DND-41 (cell line): ENCODE measurements at regions not wholly inside any gene's neighbourhood (a gene's known extent, or its start where the extent isn't known, plus 50 kb on each side); places are given as distances from the start of the nearest gene placed in this dataset.

Experiments
- ATAC-seq: fragments of 200-7000 bp; cut with Tn5 transposase; 3 replicates; pipeline ENCODE4 v1.9.1; 2021; ENCODE audit warnings: low read depth; ENCODE audit not compliant: insufficient read depth
- DNase-seq: peaks from one replicate; pipeline ENCODE4 v3.0.0-alpha.2; 2020
- H2AFZ ChIP-seq: 2 replicates; pipeline ENCODE4 v1.6.0; 2012; ENCODE audit warnings: low read depth, low read length
- H3K27ac ChIP-seq: 2 replicates; pipeline ENCODE4 v1.5.1; 2012; ENCODE audit warnings: low read length, inconsistent platforms
- H3K27me3 ChIP-seq: fragments of 200-600 bp; sonication (generic); 2 replicates; pipeline ENCODE4 v1.6.0; 2012; ENCODE audit warnings: low read length, mild to moderate bottlenecking, inconsistent platforms; ENCODE audit not compliant: insufficient read depth, poor library complexity
- H3K36me3 ChIP-seq: 2 replicates; pipeline ENCODE4 v1.5.1; 2012; ENCODE audit warnings: low read length, inconsistent platforms; ENCODE audit not compliant: insufficient read depth
- H3K4me1 ChIP-seq: 2 replicates; pipeline ENCODE4 v1.5.1; 2012; ENCODE audit warnings: mild to moderate bottlenecking, low read length; ENCODE audit not compliant: insufficient read depth
- H3K4me2 ChIP-seq: 2 replicates; pipeline ENCODE4 v1.6.0; 2012; ENCODE audit warnings: mild to moderate bottlenecking, moderate library complexity, low read length, inconsistent platforms; ENCODE audit not compliant: insufficient read depth
- H3K4me3 ChIP-seq, 2 experiments: fragments of 200-600 bp in 1 of 2; shearing (Covaris generic) in 1 of 2; 2 replicates each; pipeline ENCODE4 v1.5.1; 2012 to 2016; ENCODE audit warnings: inconsistent platforms in 2 of 2, low read length in 2 of 2, mild to moderate bottlenecking in 2 of 2, low read depth in 1 of 2, moderate library complexity in 1 of 2
- H3K79me2 ChIP-seq: 2 replicates; pipeline ENCODE4 v1.6.0; 2012; ENCODE audit warnings: low read length, inconsistent platforms; ENCODE audit not compliant: insufficient read depth
- H3K9ac ChIP-seq: 2 replicates; pipeline ENCODE4 v1.6.0; 2012; ENCODE audit warnings: low read depth, mild to moderate bottlenecking, inconsistent platforms, low read length, moderate library complexity
- H3K9me3 ChIP-seq: 2 replicates; pipeline ENCODE4 v1.5.1; 2012; ENCODE audit warnings: low read length, moderate library complexity, mild to moderate bottlenecking, inconsistent platforms; ENCODE audit not compliant: insufficient read depth, severe bottlenecking
- H4K20me1 ChIP-seq: 2 replicates; pipeline ENCODE4 v1.6.0; 2012; ENCODE audit warnings: low read length; ENCODE audit not compliant: insufficient read depth
- CTCF ChIP-seq: IDR thresholded peaks from 2 replicates; pipeline ENCODE4 v1.5.1; 2012; ENCODE audit warnings: borderline replicate concordance, low read length, moderate library complexity, mild to moderate bottlenecking; ENCODE audit not compliant: poor library complexity, severe bottlenecking; ENCODE audit errors: extremely low read depth
- EZH2 ChIP-seq: IDR thresholded peaks from 3 replicates; pipeline ENCODE4 v1.6.1; 2012; ENCODE audit warnings: borderline replicate concordance, low read depth, mild to moderate bottlenecking, moderate library complexity, low read length, inconsistent platforms; ENCODE audit not compliant: severe bottlenecking

DNA sequence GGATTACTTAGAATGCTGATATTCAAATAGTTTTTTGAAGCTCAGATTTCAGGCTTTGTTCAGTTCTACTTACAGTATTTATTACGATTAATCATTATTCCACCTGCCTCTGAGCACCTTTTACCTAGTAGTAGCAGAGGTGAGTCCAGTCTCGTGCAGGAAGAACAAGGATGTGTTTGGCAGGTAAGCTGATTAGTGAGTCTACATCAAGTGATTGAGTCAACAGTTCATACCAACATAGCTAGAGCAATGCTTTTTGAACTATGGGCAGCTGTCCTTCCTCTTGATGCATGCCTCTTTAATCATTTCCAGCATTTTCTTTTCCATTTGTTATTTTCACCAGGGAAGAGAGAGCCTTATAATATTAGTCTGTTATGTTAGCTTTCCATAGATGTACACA lies 838.9 kb downstream of the USP25 start:
- Histone ChIP-seq H3K27ac (no peak overlapping the region), H3K4me2 (no peak overlapping the region), H4K20me1 (no peaks in the 10 kb centered on the region), H3K4me1 (no peaks in the 10 kb centered on the region), H3K9me3 (no peaks in the 10 kb centered on the region), H3K36me3 (no peaks in the 10 kb centered on the region), H3K9ac (no peak overlapping the region), H3K79me2 (no peaks in the 10 kb centered on the region), H3K4me3 (no peak overlapping the region), H2AFZ (no peak overlapping the region), H3K27me3 (no peaks in the 10 kb centered on the region)
- no peak for ATAC-seq
- TF ChIP-seq CTCF (no peak), EZH2 (no peak)
- DNase-seq, result no peak

DNA sequence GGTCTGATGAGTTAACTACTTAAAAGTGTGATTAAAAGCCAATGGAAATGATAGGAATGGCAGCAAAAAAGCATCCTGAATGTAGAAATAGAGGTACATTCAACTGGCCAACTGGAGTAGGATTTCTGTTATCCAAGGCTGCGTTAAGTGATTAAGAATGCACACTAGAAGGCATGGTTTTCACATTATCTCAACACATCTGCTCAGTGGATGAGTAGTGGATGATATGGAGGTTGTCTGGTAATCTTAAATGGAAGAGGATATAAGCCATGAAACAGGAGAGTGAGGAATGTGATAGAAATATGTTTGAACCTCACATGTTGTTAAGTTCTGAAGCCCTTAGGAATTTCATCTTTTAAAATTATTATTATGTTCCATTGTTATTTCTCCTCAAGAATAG lies 839.9 kb downstream of the USP25 start:
- Histone ChIP-seq H3K4me3 (no peak overlapping the region), H3K79me2 (no peaks in the 10 kb centered on the region), H4K20me1 (no peaks in the 10 kb centered on the region), H2AFZ (no peak overlapping the region), H3K27me3 (no peaks in the 10 kb centered on the region), H3K9me3 (no peaks in the 10 kb centered on the region), H3K4me1 (no peaks in the 10 kb centered on the region), H3K9ac (no peak overlapping the region), H3K4me2 (no peak overlapping the region), H3K27ac (no peak overlapping the region), H3K36me3 (no peaks in the 10 kb centered on the region)
- ATAC-seq (no peak), DNase-seq (no peak)
- TF ChIP-seq EZH2 (no peak), CTCF (no peak)

GRCh38 chr21:16570171-16570570 lies 840.4 kb downstream of the USP25 start:
- H2AFZ ChIP-seq, result no peak overlapping the region
- H3K4me1 ChIP-seq, result no peaks in the 10 kb centered on the region
- no peaks in the 10 kb centered on the region for H3K36me3 ChIP-seq
- no peaks in the 10 kb centered on the region for H3K9me3 ChIP-seq
- no peak overlapping the region for H3K9ac ChIP-seq
- H3K27me3 ChIP-seq, result no peaks in the 10 kb centered on the region
- no peak overlapping the region for H3K4me2 ChIP-seq
- no peak overlapping the region for H3K27ac ChIP-seq
- ATAC-seq (no peak), DNase-seq (no peak)
- H4K20me1 ChIP-seq, result no peaks in the 10 kb centered on the region
- no peak overlapping the region for H3K4me3 ChIP-seq
- H3K79me2 ChIP-seq, result no peaks in the 10 kb centered on the region
- no peak for TF ChIP-seq CTCF
- TF ChIP-seq EZH2, result no peak

DNA sequence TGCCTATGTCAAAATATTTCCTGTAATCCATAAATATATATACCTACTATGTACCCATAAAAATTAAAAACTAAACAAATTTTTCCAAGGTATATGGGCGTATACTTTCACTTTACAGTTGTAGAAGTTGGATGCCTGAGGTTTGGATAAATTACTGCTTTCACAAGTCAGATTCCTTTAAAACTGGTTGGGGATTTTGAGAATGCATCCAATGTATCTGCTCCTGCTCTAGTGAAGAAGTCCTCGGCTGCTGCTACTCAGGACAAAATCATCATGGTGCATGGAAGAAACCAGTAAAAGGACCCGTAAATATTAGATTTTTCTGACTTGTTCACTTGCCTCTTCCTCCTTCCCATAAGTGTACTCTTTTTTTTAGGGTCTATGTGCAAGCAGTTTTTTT lies 841.1 kb downstream of the USP25 start:
- no peaks in the 10 kb centered on the region for H3K27me3 ChIP-seq
- no peaks in the 10 kb centered on the region for H3K4me1 ChIP-seq
- H3K4me2 ChIP-seq, result no peak overlapping the region
- DNase-seq (no peak), ATAC-seq (no peak)
- H2AFZ ChIP-seq, result no peak overlapping the region
- H3K27ac ChIP-seq, result no peak overlapping the region
- H3K9me3 ChIP-seq, result no peaks in the 10 kb centered on the region
- no peaks in the 10 kb centered on the region for H3K36me3 ChIP-seq
- H3K79me2 ChIP-seq, result no peaks in the 10 kb centered on the region
- no peak for TF ChIP-seq EZH2
- no peak for TF ChIP-seq CTCF
- no peak overlapping the region for H3K4me3 ChIP-seq
- H4K20me1 ChIP-seq, result no peaks in the 10 kb centered on the region
- H3K9ac ChIP-seq, result no peak overlapping the region
